GM18520 (cell line): ENCODE measurements at regions not wholly inside any gene's neighbourhood (a gene's known extent, or its start where the extent isn't known, plus 50 kb on each side); places are given as distances from the start of the nearest gene placed in this dataset.

Experiments
- ATAC-seq: cut with Tn5 transposase; IDR thresholded peaks from one replicate; pipeline ENCODE4 v1.9.1; 2021; ENCODE audit not compliant: unreplicated experiment

DNA sequence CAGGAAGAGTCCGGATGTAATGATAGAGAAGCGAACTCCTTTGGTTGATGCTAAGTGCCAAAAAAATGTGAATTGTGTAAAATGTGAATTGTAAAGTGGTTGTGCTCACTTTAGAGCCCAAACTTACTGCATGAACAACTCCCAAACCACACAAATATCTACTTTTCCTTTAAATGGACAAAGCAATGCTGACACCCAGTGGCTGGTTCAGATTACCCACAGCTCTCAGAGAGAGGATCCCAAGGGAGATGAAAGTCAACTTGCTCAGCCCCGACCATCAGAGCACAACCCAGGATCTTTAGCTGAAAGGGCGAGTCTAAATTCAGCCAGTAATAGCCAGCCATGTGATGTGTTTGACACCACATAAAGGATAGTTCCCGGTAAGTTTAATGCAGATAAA, 133.7 kb downstream of the NMUR2 start:
- ATAC-seq: no peak

GRCh38 chr5:152270096-152270495, 135.0 kb downstream of the NMUR2 start:
- ATAC-seq: no peak

- ATAC-seq: no peak
Measured at GRCh38 chr5:152269533-152269932, 135.5 kb downstream of the NMUR2 start.

DNA sequence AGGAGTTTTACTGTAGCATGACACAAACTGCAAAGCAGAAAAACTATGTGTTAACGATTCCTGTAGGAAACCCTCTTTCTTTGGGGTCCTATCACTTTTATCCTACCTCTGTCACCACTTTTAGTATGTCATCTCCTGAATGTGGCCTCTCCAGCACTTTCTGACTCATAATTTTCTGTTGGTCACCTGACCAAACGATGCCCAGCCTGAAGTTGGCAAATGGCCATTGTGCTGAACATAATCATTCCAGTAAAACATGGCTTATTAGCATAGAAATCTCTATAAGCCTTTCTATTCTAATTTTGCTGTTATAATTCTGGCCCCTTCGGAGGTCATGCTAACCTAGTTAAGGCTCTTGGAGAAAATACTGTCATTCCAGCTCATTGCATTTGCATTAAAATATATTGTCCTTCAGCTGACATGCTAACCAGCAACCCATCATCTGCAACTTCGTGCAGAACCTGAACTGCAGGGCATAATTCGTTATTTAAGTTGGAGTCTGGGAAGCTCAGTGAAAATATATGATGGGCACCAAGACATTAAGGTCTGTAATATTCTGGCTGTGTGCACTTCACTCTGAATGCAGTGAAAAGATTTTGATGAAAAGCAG, 140.3 kb downstream of the NMUR2 start:
- ATAC-seq: no peak

GRCh38 chr5:152262667-152263066, 142.4 kb downstream of the NMUR2 start:
- no peak for ATAC-seq

- no peak for ATAC-seq
Measured at GRCh38 chr5:152260940-152261339, 144.1 kb downstream of the NMUR2 start.

DNA sequence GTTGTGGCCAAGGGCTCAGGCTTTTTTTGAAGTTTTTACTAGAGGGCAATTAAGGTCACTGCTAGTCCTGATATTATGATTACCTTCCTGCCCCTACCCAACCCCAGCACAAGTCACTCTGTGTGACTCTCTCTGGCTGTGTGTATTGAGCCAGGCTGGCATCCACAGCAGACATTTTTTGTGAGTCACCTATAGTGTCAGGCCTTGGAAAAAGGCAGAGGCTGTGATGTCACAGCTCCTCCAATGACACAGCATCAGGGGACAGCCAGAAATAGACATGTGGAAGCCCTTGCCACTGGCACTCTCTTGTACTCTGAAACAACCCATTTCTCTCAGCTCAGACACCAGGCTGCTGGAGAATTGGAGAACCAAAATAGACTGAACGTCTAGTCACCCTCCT, 145.4 kb downstream of the NMUR2 start:
- no peak for ATAC-seq

GRCh38 chr5:152256580-152256979, 148.5 kb downstream of the NMUR2 start:
- no peak for ATAC-seq

DNA sequence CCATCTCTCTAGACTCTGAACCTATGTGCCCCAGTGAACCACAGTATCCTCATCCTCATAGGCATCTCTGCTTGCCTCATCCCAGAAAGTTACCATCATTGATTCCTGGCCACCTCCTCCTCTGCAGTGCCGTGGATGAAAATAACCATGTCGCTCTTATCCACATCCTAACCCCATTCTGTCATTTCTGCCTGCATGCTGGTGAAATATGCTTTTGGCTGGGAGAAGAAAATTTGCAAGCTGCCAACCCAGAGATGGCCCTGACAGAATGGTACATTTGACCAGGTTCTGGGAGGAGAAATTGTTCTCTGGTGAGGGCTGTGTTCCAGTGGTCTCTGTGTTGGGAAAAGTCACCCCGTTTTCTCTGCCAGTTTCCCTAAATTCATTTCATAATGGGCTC, 149.7 kb downstream of the NMUR2 start:
- ATAC-seq: no peak

GRCh38 chr5:152247850-152248385, 157.2 kb downstream of the NMUR2 start:
- no peak for ATAC-seq

GRCh38 chr5:152246401-152246800, 158.7 kb downstream of the NMUR2 start:
- ATAC-seq: no peak

- ATAC-seq: no peak
Measured at GRCh38 chr5:152237531-152237930, 167.5 kb downstream of the NMUR2 start.

- ATAC-seq: no peak
Measured at GRCh38 chr5:152226191-152226590, 178.9 kb downstream of the NMUR2 start.

GRCh38 chr5:152221721-152222629, 183.1 kb downstream of the NMUR2 start:
- no peak for ATAC-seq

DNA sequence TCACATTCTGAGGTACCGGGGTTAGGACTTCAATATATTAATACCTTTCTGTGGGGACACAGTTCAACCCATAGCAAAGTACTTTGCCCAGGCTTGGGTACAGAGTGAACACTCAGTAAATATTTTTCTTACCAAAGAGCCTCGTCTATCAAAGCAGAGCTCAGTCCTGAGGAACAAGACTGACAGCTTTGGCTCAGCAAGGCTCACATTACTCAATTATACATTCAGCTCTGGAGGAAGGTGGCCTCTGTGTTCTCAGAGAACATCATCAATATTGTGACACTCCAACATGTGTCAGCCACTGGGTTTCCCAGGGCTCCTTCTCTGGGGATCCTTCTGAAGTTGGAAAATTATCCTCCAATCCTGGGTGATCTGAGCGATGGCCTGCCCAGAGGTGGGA, 186.4 kb downstream of the NMUR2 start:
- ATAC-seq: no peak

GRCh38 chr5:152205804-152206203, 199.3 kb downstream of the NMUR2 start:
- no peak for ATAC-seq

GRCh38 chr5:152202321-152202720, 202.8 kb downstream of the NMUR2 start:
- ATAC-seq: no peak

GRCh38 chr5:152193391-152194107, 211.5 kb downstream of the NMUR2 start:
- ATAC-seq: no peak

DNA sequence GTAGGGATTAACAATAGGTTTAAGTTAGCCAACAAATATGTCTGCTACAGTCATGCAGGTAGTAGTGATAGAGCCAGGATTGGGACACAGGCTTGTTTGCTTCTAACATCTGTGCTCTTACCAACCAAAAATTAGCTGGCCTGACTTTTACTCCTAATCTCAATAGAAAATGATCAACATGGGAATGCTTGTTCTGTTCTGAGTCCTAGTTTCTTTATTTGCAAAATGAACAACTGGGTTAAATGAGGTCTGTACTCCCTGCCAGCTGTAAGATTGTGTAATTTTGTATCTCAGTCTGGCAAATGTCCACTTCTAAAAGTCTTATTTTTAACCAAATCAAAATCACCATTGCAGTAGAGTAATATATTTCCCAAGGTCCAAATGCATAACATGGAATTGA, 216.8 kb downstream of the NMUR2 start:
- ATAC-seq: no peak

DNA sequence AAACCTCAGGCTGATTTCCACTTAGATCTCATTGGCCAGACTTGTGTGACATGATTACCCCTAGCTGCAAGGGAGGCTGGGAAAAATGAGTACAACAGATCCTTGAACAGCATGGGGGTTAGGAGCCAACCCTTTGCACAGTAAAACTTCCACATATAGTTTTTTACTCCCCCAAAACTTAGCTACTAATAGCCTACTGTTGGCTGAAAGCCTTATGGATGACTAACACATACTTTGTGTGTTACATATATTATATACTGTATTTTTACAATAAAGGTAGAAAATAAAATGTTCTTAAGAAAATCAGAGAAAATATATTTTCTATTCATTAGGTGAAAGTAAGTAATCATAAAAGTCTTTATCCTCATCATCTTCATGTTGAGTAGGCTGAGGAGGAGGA, 217.4 kb downstream of the NMUR2 start:
- no peak for ATAC-seq

- no peak for ATAC-seq
Measured at GRCh38 chr5:152185547-152186245, 219.4 kb downstream of the NMUR2 start.
